LHCN-M2 (cell line): ENCODE measurements at regions not wholly inside any gene's neighbourhood (a gene's known extent, or its start where the extent isn't known, plus 50 kb on each side); places are given as distances from the start of the nearest gene placed in this dataset.

Experiments
- DNase-seq: peaks from one replicate; pipeline ENCODE4 v3.0.0-alpha.2; 2012; ENCODE audit warnings: low read depth

DNA sequence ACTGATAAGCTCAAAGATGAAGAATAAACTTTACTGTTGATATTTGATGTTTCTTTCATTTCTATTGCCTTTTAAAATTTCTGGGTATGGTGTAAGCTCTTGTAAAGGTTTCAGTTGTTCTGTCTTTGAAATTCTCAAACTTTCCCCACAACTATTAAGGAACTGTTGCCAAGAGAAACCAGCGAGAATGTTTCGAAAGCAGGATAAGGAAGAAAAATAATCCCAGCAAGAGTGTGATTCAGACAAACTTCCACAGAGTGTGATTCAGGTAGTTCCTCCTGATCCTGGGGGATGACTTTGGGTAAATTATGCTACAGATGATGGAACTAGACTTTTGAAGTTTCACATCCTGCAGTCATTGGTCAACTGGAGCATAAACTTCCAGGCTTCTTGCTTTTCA, 632.0 kb downstream of the NSUN3 start:
- DNase-seq: no peak

- no peak for DNase-seq
Observed at GRCh38 chr3:94704467-94704866, 641.6 kb downstream of the NSUN3 start.

DNA sequence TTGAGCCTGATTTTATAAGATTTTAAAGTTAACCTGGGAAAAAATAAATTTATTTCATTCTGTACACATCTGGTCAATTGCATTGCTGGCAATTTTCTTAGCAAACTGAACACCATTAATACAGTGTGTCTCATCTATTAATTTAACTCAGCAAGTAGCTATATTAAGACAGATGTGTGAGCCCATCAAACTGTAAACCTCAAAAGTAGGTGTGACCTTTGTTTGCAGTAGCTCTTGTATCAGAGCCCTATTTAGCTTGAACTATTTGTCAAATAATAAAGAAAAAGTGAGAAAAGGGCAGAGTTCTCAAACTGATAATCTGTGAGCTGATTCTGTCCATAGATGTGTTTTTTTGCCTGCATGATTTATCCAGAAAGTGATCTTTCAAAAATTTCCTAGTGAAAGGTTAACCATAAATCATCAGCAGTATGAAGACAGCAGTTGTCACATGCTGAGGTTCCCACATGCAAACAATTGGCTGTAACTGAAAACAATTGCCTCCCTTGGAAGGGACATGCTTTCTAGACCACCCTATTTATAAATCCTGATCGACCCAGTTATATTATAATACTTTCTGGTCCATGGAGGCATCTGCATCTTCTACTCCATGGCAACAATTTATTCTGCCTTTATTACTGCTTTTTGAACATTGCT, 646.5 kb downstream of the NSUN3 start:
- DNase-seq: no peak

DNA sequence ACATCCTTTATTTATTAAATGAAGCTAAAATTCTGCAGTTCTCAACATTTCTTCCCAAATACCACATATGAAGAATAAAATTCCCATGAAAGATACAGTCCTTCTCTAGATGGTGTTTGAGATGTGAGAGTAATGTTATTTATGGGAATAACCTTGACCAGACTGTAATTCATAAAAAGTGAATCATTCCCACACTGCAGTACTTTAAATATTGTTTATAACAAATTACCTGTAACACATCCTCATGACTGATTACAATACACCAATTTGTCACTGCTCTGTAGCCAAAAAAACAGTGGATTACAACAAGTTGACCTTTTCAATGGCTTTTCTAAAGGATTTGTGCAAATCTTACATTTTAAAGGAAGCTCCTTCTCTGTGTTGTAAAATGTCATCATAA, 651.3 kb downstream of the NSUN3 start:
- DNase-seq: no peak

DNA sequence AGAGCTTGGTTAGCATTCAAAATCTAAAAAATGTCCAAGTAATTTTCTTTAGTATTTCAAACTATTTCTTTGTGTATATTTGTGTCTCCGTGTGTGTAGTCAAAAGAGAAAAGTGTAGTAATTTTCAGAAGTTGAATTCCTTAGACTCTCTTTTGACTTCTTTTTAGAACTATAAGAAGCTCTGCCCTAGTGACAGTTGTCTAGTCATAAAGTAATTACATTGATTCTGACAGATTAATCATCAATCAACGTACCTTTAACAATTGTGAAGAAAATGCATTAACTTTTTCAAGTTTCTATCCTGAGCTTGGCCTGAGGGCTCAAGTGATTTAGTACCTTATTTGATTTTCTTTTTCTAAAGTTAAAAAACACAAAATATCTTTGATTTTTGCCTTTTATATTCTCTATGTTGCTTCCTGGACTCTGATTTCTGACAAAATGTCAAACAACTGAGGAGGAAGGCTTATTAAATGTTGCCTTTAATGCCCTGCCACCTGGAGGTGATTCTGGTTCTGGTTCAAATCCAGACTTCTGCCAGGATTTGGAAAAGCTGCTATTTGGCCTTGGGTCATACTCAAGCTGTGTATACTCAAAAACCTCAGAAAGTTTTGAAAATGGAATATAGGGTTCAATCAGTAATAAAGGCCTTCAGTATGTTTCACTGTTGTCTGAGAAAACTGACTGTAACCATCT, 653.6 kb downstream of the NSUN3 start:
- DNase-seq: no peak

DNA sequence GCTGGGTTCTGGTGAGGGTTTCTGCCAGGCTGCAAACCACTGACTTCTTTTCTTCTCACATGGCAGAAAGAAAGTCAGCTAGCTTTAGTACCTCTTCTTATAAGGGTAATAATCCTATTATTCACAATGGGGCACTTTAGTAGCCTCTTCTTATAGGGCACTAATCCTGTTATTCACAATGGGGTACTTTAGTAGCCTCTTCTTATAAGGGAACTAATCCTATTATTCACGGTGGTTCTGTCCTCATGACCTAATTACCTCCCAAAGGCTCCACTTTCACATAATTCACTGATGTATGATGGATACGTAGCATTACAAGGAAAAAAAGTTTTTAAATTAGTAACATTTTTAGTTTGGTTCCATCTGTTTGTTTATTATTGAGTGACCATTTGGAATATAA, 671.3 kb downstream of the NSUN3 start:
- DNase-seq: no peak

DNA sequence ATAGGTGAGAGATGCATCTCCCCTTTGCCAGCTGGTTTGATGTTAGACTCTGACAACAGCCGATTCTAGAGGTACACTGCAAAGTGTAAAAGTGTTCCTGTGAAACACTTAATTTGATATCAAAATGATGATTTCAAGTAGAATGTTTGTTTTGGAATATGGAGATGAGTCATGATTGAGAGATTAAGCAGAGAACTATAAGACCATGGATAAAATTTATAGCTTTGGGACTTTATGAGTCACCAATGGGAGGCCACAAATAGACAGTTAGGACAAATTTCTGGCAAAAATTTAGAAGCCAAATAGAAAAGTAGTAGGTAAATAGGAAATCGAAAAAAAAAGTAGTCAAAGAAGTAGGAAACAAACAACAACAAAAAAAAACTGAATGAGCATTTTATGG, 672.5 kb downstream of the NSUN3 start:
- DNase-seq: peak; percentile 0

DNA sequence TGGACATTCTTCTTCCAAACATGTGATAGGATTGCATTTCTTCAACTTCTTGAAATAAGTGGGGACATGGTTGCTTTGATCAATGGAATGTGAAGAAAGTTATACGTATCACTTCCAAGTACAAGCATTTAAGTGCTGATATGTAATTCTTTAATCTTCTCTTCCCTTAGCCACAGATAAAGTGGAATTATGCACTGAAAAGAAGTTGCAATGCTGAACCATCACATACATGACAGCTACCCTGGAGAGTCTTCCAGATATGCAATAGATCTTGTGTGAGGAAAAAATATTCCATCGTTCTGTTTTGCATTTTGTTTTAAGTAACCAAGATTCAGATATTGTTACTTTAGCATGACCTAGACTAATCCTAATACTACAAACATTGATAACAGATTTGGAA, 674.3 kb downstream of the NSUN3 start:
- no peak for DNase-seq

DNA sequence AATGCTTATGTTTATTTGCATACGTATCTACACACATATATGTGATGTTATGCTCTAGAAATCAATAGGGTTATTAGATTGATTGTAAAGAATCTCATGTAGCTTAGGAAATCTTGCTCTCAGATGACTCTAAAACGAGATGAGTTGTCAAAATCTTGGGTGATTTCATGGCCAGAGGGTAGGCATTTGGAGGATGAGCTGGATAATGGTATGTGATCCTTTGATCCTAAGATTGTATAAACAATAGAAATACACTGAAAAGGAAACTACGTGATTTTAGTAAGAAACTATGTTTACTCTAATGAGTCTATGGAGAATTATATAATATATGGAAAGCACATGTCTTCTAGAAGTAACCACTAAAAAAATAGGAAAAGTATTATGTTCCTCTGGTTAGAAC, 676.6 kb downstream of the NSUN3 start:
- no peak for DNase-seq

DNA sequence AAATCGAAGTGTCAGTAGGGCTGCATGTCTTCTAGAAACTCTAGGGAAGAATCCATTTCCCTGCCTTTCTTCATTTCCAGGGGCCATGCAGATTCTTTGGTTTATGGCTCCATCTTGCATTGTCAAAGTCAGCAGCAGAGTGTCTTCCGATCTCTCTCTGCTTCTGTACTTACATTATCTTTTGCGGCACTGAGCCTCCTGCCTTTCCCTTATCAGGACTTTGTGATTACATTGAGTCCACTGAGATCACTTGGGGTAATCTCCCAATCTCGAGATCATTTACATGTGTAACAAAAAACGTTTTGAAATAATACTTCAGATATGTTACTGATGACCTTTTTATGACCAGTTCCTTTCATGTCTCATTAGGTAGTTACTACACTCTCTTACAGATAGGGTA, 695.9 kb downstream of the NSUN3 start:
- no peak for DNase-seq

DNA sequence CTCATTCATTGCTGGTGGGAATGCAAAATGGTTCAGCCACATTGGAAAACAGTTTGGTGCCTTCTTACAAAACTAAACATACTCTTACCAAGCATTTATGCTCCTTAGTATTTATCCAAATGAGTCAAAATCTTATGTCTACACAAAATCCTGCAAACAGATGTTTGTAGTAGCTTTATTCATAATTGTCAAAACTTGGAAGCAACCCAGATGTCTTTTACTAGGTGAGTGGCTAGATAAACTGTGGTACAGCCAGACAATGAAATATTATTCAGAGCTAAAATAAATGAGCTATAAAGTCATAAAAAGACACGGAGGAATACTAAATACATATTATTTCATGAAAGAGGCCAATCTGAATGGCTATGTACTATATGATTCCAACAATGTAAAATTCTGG, 709.5 kb downstream of the NSUN3 start:
- DNase-seq: no peak

DNA sequence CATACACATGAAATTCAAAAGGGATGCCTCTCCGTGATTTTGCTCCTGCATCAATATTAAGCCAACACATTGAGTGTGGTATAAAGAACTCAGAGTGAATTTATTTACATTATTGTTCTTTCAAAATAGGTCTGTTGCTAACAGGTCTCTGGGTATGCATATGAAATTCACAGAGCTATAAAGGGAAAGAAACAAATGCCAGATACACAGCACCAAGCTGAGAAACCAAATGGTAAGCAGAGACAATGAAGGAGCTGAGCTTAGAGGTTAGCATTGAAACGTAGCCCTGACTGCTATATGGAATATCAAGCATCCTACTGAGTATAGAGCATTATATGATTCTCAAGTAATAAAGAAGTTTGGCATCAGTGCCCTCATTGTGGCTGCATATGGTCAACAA, 712.9 kb downstream of the NSUN3 start:
- no peak for DNase-seq

- no peak for DNase-seq
Observed at GRCh38 chr3:94776401-94776915, 713.6 kb downstream of the NSUN3 start.

- no peak for DNase-seq
Observed at GRCh38 chr3:94778289-94778688, 715.4 kb downstream of the NSUN3 start.

GRCh38 chr3:94778814-94779494, 716.1 kb downstream of the NSUN3 start:
- DNase-seq: no peak

- DNase-seq: no peak
Observed at GRCh38 chr3:94779699-94780098, 716.8 kb downstream of the NSUN3 start.

GRCh38 chr3:94784274-94784673, 721.4 kb downstream of the NSUN3 start:
- no peak for DNase-seq

- DNase-seq: no peak
Observed at GRCh38 chr3:94787066-94787465, 724.2 kb downstream of the NSUN3 start.

- DNase-seq: no peak
Observed at GRCh38 chr3:94787734-94788270, 724.9 kb downstream of the NSUN3 start.

DNA sequence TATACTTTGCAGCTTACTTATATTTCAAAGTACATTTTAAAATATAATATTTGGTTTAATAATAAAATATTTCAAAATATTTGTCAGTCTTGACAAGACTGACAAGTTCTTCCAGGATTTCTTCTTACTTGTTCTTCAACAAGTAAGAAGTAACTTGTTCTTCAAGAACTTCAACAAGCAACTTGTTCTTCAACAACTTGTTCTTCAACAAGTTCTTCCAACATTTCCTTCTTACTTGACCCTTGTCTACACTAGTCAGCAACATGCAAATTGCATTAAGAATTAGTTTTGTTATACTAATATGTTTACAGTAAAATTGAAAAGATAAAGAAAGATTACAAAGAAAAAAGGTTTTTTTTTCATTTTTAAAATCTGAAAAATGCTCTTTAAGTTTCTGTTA, 731.7 kb downstream of the NSUN3 start:
- no peak for DNase-seq

GRCh38 chr3:94799420-94800060, 736.7 kb downstream of the NSUN3 start:
- no peak for DNase-seq

DNA sequence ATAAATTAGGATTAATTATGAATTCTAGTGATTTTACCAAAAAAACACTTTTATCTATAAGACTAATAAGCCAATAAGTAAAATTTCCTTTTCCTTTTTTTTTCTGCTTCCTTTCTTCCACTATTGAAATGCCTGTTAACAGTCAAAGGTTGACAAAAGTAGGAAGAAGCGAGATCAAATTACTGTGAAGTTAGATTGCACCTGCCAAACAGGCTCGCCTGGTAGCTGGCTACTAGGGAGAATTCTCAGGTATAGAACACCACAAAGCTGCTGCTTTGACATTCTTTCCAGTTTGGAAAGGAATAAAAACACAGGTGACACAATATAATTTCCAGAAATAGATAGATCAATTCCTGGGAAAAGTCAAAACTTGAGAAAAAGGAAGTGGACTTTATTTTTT, 749.0 kb downstream of the NSUN3 start:
- no peak for DNase-seq
